22Rv1 (cell line): ENCODE measurements at regions not wholly inside any gene's neighbourhood (a gene's known extent, or its start where the extent isn't known, plus 50 kb on each side); places are given as distances from the start of the nearest gene placed in this dataset.

Experiments
- ZFX ChIP-seq: fragments of 450-650 bp; IDR thresholded peaks from 2 replicates; pipeline ENCODE4 v1.6.1; 2017; ENCODE audit warnings: antibody characterized with exemption, borderline replicate concordance
- TF ChIP-seq, protein P1 (sequence below): fragments of 450-650 bp; IDR thresholded peaks from 2 replicates; pipeline ENCODE4 v1.5.1; 2017; ENCODE audit warnings: mild to moderate bottlenecking

DNA sequence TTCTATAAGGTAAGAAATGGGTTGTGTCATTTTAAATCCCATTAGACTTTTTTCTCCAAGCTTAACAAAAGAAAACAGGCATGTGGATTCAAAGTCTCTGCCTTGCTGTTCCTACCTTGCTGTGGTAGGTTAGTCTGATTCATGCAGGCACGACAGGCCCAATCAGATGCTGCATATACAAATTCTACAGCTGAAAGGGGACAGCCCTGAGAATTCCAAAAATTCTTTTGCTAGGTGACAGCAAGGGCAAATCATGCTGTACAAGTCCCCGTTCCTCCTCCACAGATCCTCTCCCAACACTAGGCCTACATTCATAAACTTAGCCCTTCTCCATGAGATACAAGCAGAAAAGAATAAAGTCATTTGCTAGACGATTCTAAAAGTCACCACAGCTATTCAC, 161.2 kb upstream of the THBS1 start:
- TF ChIP-seq, protein P1, sequence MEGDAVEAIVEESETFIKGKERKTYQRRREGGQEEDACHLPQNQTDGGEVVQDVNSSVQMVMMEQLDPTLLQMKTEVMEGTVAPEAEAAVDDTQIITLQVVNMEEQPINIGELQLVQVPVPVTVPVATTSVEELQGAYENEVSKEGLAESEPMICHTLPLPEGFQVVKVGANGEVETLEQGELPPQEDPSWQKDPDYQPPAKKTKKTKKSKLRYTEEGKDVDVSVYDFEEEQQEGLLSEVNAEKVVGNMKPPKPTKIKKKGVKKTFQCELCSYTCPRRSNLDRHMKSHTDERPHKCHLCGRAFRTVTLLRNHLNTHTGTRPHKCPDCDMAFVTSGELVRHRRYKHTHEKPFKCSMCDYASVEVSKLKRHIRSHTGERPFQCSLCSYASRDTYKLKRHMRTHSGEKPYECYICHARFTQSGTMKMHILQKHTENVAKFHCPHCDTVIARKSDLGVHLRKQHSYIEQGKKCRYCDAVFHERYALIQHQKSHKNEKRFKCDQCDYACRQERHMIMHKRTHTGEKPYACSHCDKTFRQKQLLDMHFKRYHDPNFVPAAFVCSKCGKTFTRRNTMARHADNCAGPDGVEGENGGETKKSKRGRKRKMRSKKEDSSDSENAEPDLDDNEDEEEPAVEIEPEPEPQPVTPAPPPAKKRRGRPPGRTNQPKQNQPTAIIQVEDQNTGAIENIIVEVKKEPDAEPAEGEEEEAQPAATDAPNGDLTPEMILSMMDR: no peak
- TF ChIP-seq ZFX: no peak
